ENCODE measurements at regions not wholly inside any gene's neighbourhood (a gene's known extent, or its start where the extent isn't known, plus 50 kb on each side); places are given as distances from the start of the nearest gene placed in this dataset.

DNA sequence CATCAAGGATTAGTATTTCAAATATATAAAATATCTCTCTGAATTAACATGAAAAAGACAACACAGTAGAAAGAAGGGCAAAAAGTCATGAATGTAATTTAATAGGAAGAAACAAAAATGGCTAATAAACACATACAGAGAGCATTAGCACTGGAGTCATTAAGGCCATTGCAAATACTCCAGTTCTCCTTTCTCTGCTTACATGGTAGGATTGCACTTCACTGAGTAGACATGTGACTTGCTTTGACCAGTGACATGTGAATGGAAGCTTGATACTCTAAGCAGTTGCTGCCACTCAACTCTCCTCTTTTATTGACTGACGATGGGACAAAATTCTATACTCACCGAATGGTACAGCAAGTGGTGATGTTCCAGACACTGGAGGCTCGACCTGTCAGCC, 153.9 kb upstream of the LGALSL start:
- no peak for DNase-seq (ENCODE audit: low read depth, low spot score)
- TF ChIP-seq FOXP2 (optimal IDR thresholded peaks at IDR 0.05; ENCODE audit: control extremely low read depth, extremely low read length, insufficient read depth) = no peak
- TF ChIP-seq POLR2AphosphoS5 (IDR thresholded peaks at IDR 0.05; ENCODE audit: borderline replicate concordance, low read depth, low read length) = no peak
- no peak for TF ChIP-seq EZH2 (IDR thresholded peaks at IDR 0.05)
- no peaks in the 10 kb centered on the region for H3K36me3 ChIP-seq (ENCODE audit: insufficient read depth, low read length)

DNA sequence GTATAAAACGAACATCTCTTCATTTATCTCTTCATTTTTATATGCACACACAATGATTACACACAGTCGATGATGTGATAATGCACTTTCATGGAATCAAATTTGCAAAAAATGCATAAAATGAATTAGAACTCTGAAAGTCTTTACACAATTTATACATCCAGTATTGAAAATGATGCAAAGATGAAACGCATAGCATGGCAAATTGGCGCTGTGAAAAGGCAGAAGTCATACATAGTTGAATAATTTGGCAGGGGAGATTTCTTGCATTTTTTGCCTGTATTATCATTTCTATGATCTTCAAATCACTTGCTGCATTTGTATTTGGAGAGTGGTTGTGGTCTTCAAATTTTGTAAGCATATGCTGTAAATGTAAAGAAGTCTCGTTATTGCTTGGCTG, 150.7 kb upstream of the LGALSL start:
- no peaks in the 10 kb centered on the region for H3K36me3 ChIP-seq (ENCODE audit: insufficient read depth, low read length)
- no peaks in the 10 kb centered on the region for H3K9me3 ChIP-seq (ENCODE audit: low read depth, low read length)
- no peak overlapping the region for H3K27ac ChIP-seq
- no peak for DNase-seq (ENCODE audit: low read depth, low spot score)
- H3K4me3 ChIP-seq = no peak overlapping the region
- H3K9ac ChIP-seq (ENCODE audit: insufficient read length) = no peak overlapping the region
- TF ChIP-seq POLR2AphosphoS5 (IDR thresholded peaks at IDR 0.05; ENCODE audit: borderline replicate concordance, low read depth, low read length) = no peak
- no peak for TF ChIP-seq FOXP2 (optimal IDR thresholded peaks at IDR 0.05; ENCODE audit: control extremely low read depth, extremely low read length, insufficient read depth)
- no peak for TF ChIP-seq EZH2 (IDR thresholded peaks at IDR 0.05)

More for the DNA sequence above, 153.9 kb upstream of the LGALSL start:
- Histone ChIP-seq H3K9ac (ENCODE audit: insufficient read length) (no peak overlapping the region), H3K4me3 (no peak overlapping the region), H3K9me3 (ENCODE audit: low read depth, low read length) (no peaks in the 10 kb centered on the region), H3K27ac (no peak overlapping the region)

DNA sequence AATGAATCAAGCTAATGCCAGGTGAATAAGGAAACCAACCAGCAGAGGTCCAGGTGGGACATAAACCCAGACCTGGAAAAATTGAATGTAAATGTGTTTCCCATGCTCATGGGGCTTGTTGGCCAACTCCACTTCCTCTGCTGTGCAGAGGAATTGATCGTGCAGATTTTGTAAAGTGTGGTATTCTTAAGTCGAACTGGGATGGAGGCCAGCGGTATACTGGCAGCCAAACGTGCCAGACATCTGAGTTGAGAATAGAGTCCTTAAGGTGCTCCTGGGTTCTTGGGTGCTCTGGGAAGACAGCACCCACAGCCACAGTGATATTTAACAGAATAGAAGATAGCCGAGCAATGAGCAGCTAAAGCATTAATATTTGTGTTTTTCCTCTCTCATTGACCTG, 146.5 kb upstream of the LGALSL start:
- Histone ChIP-seq H3K4me3 (no peak overlapping the region), H3K27ac (no peak overlapping the region), H3K36me3 (ENCODE audit: insufficient read depth, low read length) (no peaks in the 10 kb centered on the region), H3K9ac (ENCODE audit: insufficient read length) (no peak overlapping the region), H3K9me3 (ENCODE audit: low read depth, low read length) (no peaks in the 10 kb centered on the region)
- DNase-seq (ENCODE audit: low read depth, low spot score) = no peak
- TF ChIP-seq EZH2 (IDR thresholded peaks at IDR 0.05) (no peak), FOXP2 (optimal IDR thresholded peaks at IDR 0.05; ENCODE audit: control extremely low read depth, extremely low read length, insufficient read depth) (no peak), POLR2AphosphoS5 (IDR thresholded peaks at IDR 0.05; ENCODE audit: borderline replicate concordance, low read depth, low read length) (no peak)

DNA sequence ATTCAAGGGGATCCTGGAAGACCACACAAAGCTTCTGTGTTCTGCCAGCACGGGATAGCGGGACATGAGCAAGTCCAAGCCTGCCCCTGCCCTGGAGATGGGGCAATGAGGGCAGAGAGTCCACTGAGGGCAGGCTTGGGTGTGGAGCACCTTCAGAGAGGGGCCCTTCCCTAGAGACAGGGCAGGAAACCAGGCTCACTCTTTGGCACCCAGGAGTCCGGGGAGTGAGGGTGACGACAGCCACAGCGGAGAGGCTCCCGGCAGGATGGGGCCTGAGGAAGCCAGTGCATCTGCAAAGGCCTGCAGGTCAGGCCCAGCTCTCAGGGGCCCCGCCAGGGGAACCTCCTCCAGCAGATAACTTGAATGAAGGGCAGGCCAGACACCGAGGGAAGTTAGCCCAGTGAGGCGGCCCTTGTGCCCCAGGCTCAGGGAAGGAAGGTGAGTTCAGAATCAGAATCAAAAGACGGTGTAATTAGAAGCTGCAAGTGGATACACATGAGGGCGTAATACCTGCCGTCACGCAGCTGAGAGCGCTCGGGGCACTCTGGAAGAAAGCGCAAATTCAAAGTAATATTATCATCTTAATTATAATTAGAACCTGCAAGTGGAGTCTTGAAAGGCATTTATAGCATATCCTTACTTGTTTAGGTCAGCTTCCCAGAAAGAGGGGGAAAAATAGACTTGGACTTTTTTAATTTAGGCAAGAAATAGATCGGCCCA, 142.6 kb upstream of the LGALSL start:
- no peaks in the 10 kb centered on the region for H3K9me3 ChIP-seq (ENCODE audit: low read depth, low read length)
- TF ChIP-seq POLR2AphosphoS5 (IDR thresholded peaks at IDR 0.05; ENCODE audit: borderline replicate concordance, low read depth, low read length) (no peak), EZH2 (IDR thresholded peaks at IDR 0.05) (no peak), FOXP2 (optimal IDR thresholded peaks at IDR 0.05; ENCODE audit: control extremely low read depth, extremely low read length, insufficient read depth) (no peak)
- no peak overlapping the region for H3K9ac ChIP-seq (ENCODE audit: insufficient read length)
- H3K27ac ChIP-seq = no peak overlapping the region
- no peak for DNase-seq (ENCODE audit: low read depth, low spot score)
- H3K4me3 ChIP-seq = no peak overlapping the region
- H3K36me3 ChIP-seq (ENCODE audit: insufficient read depth, low read length) = no peaks in the 10 kb centered on the region

DNA sequence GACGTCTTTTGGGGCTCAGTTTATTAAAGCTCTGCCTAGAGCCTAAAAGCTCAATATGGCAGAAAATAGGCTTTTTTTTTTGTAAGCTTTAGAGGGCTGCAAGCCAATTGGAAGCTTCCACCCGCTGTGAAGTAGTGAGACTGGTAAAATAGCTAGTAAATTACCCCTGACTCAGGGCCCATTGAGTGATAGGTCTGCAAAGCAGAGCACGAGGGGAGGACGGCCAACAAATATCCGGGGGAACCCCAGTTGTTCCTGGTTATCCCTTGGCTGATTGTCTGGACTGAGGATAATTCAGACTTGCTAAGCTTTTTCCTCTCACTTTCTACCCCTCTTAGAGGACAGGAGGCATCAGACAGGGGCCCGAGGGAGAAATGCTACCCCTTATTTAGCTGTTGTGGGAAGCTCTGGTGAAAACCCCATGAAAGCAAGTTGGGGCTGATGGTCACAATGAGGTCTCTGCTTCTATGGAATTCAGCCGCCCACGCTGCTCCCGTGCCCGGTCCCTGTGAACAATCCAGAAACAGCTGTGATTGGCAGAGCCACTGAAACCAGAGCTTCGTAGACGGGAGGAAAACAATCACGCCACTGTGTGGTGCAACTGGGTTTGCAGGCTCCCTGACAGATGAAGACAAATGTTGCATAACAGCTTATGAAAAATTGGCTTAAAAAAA, 141.9 kb upstream of the LGALSL start:
- no peak overlapping the region for H3K9ac ChIP-seq (ENCODE audit: insufficient read length)
- DNase-seq (ENCODE audit: low read depth, low spot score) = no peak
- TF ChIP-seq POLR2AphosphoS5 (IDR thresholded peaks at IDR 0.05; ENCODE audit: borderline replicate concordance, low read depth, low read length) (no peak), FOXP2 (optimal IDR thresholded peaks at IDR 0.05; ENCODE audit: control extremely low read depth, extremely low read length, insufficient read depth) (no peak), EZH2 (IDR thresholded peaks at IDR 0.05) (no peak)
- H3K27ac ChIP-seq = no peak overlapping the region; the same call in 1 of the 2 replicates
- H3K9me3 ChIP-seq (ENCODE audit: low read depth, low read length) = no peaks in the 10 kb centered on the region
- H3K4me3 ChIP-seq = no peak overlapping the region
- H3K36me3 ChIP-seq (ENCODE audit: insufficient read depth, low read length) = no peaks in the 10 kb centered on the region

DNA sequence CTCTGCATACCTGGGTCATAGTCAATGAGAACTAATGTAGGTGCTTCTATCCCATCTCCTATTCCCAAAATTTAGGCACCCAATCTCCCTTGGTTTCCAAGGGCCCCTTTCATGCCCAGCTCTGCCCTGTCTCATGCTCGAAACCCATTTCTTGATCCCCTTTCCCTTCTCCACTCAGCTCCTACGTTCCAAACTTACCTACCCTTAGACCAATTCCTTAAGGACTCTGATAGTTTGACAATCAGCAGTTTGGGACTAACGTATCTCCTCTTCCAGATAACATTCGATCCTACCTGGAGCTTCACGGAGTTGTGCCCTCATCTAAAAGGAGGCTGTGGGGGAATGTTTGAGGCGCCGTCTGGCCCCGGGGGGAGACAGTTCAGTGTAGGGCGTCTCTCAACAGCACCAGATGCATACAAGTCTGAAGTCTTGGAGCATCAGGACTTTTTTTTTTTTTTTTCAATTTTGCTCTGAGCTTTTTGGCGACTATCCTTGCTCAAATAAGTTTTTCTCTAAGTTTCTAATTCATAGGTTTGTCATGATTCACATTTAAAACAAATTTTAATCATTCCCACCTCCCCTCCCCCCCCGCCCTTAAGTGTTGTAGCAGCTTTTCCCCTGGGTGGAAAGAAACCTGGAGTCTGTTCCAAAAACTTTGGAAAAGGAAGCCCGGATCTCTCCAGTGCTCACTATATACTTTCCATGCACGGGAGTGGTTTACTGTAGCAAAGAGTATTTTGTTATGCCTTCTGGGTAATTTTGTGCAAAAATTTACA, 141.2 kb upstream of the LGALSL start:
- peak overlapping the region; percentile 63 for H3K4me3 ChIP-seq
- no peak for DNase-seq (ENCODE audit: low read depth, low spot score)
- H3K27ac ChIP-seq = peak overlapping the region; percentile 73
- no peak for TF ChIP-seq FOXP2 (optimal IDR thresholded peaks at IDR 0.05; ENCODE audit: control extremely low read depth, extremely low read length, insufficient read depth)
- TF ChIP-seq POLR2AphosphoS5 (IDR thresholded peaks at IDR 0.05; ENCODE audit: borderline replicate concordance, low read depth, low read length) = no peak
- TF ChIP-seq EZH2 (IDR thresholded peaks at IDR 0.05) = no peak
- H3K9ac ChIP-seq (ENCODE audit: insufficient read length) = no peak overlapping the region
- no peaks in the 10 kb centered on the region for H3K36me3 ChIP-seq (ENCODE audit: insufficient read depth, low read length)
- H3K9me3 ChIP-seq (ENCODE audit: low read depth, low read length) = no peaks in the 10 kb centered on the region

DNA sequence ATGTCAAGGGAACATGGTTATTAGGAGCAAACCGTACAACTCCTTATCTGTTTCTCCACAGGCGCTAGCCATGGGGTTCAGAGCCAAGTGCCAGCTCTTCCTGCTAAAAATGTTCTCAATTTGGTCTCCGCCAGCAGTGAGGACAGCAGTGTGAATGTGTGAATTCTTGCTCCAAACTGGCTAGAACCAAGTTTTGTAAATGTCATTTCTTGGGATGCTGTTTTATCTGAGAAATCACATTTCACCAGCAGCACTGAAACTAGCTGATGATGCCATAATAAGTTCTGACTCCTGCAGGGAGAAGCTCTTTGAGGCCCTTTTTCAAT, 140.6 kb upstream of the LGALSL start:
- Histone ChIP-seq H3K36me3 (ENCODE audit: insufficient read depth, low read length) (no peaks in the 10 kb centered on the region), H3K9me3 (ENCODE audit: low read depth, low read length) (no peaks in the 10 kb centered on the region), H3K27ac (peak overlapping the region; percentile 72), H3K9ac (ENCODE audit: insufficient read length) (no peak overlapping the region), H3K4me3 (peak overlapping the region; percentile 63)
- TF ChIP-seq EZH2 (IDR thresholded peaks at IDR 0.05) (no peak), FOXP2 (optimal IDR thresholded peaks at IDR 0.05; ENCODE audit: control extremely low read depth, extremely low read length, insufficient read depth) (no peak), POLR2AphosphoS5 (IDR thresholded peaks at IDR 0.05; ENCODE audit: borderline replicate concordance, low read depth, low read length) (no peak)
- DNase-seq (ENCODE audit: low read depth, low spot score) = no peak

DNA sequence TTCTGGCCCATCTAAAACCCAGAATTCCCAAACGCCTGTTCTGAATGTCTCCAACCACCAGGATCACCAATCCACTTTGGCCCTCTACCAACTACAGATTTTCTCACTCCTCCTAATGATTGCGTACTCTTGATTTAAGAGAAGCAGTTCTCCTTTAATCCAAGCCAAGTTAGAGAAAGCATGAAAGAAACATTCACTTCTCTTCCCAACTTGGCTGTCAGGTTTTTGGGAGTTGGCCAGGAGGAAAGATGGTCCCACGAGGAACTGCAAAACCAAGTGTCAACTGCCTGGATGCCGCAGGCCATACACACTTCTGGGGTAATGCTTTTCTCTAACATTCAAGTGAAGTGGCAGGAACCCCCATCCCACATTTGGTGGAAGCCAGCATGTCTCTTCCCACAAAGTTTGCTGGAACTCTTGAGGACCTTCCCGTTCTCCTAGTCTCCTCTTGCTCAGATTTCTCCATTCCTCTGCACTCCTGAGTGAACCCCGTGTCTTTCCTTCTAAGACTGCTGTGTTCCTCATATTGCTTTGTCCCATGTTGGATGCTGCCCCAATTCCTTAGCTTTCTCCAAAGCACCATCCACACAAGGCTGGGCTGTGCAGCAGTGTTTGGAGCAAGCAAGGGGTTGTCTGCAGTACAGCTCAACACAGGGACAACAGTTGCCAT, 138.5 kb upstream of the LGALSL start:
- TF ChIP-seq EZH2 (IDR thresholded peaks at IDR 0.05) (no peak), FOXP2 (optimal IDR thresholded peaks at IDR 0.05; ENCODE audit: control extremely low read depth, extremely low read length, insufficient read depth) (no peak), POLR2AphosphoS5 (IDR thresholded peaks at IDR 0.05; ENCODE audit: borderline replicate concordance, low read depth, low read length) (no peak)
- no peaks in the 10 kb centered on the region for H3K9me3 ChIP-seq (ENCODE audit: low read depth, low read length)
- no peak overlapping the region for H3K27ac ChIP-seq
- no peaks in the 10 kb centered on the region for H3K36me3 ChIP-seq (ENCODE audit: insufficient read depth, low read length)
- DNase-seq (ENCODE audit: low read depth, low spot score) = no peak
- no peak overlapping the region for H3K9ac ChIP-seq (ENCODE audit: insufficient read length)
- H3K4me3 ChIP-seq = no peak overlapping the region
